Right lobe of liver (tissue), 6 donors: ENCODE measurements at regions not wholly inside any gene's neighbourhood (a gene's known extent, or its start where the extent isn't known, plus 50 kb on each side); places are given as distances from the start of the nearest gene placed in this dataset.

Source experiments
- ATAC-seq, 4 donors: fragments of 200-7000 bp; cut with Tn5 transposase; one replicate each; pipeline ENCODE4 v1.9.1; 2020; ENCODE audit warnings: mild to moderate bottlenecking in 4 of 4, moderate library complexity in 4 of 4
- DNase-seq, 3 donors: peaks; one replicate each; pipeline ENCODE4 v3.0.0-alpha.2; 2020
- H3K27ac ChIP-seq, 3 donors: fragments of 200-600 bp; one replicate each; pipeline ENCODE4 v1.8.0; 2022
- H3K27me3 ChIP-seq, 2 donors: fragments of 200-600 bp; one replicate each; pipeline ENCODE4 v1.8.0; 2022
- H3K36me3 ChIP-seq, 4 donors: fragments of 200-600 bp; sonication (generic) in 1 of 4; one replicate each; pipeline versions ENCODE4 v1.5.1 to v1.8.0; 2017 to 2022; ENCODE audit warnings: control low read depth in 1 of 4
- H3K4me1 ChIP-seq, 4 donors: fragments of 200-600 bp; sonication (generic) in 1 of 4; one replicate each; pipeline versions ENCODE4 v1.5.1 to v1.8.0; 2017 to 2022; ENCODE audit warnings: control low read depth in 1 of 4
- H3K4me3 ChIP-seq, 3 donors: fragments of 200-600 bp; one replicate each; pipeline ENCODE4 v1.8.0; 2022
- H3K9me3 ChIP-seq, 4 donors: fragments of 200-600 bp; sonication (generic) in 1 of 4; one replicate each; pipeline versions ENCODE4 v1.5.1 to v1.8.0; 2017 to 2022; ENCODE audit warnings: control low read depth in 1 of 4
- CTCF ChIP-seq, 4 donors: fragments of 200-600 bp in 3 of 4; fragments of 450-650 bp in 1 of 4; IDR thresholded peaks; one replicate each; pipeline versions ENCODE4 v1.5.1 to v1.8.0; 2016 to 2022; ENCODE audit warnings: antibody characterized with exemption in 4 of 4, mild to moderate bottlenecking in 2 of 4
- POLR2A ChIP-seq: fragments of 450-650 bp; IDR thresholded peaks from one replicate; pipeline ENCODE4 v1.6.1; 2017; ENCODE audit warnings: antibody characterized with exemption, mild to moderate bottlenecking
- WGBS: methylation state at CpG from one replicate; pipeline ENCODE4 v1.1.6; 2018; ENCODE audit warnings: low coverage, low lambda C conversion rate; ENCODE audit not compliant: insufficient coverage; ENCODE audit errors: missing lambda C conversion rate; 5-methylcytosine and 5-hydroxymethylcytosine counted together
- intact Hi-C, 2 donors: fragments of 100-400 bp; cut with DNase I; formaldehyde crosslinking; loops; one replicate each; pipeline versions ENCODE4 v1.11.2 to v1.14.1; 2022
- donor health status: DM: no; HTN: yes; CAD: no.
- donor health status: DM: no; HTN: no; CAD: no.
- donor health status: DM: no; HTN: no; CAD: no.
- donor health status: DM: no; HTN: yes; CAD: no.
- donor health status: DM: no; HTN: yes; CAD: no.

- Histone ChIP-seq H3K36me3 (no peaks in the 10 kb centered on the region), H3K27ac (peak overlapping the region in 1 of 3 donors; percentile 98), H3K4me1 (peaks cover 0 to 28% (median 4%) of the 10 kb centered on the region in 4 donors), H3K9me3 (no peaks in the 10 kb centered on the region), H3K27me3 (no peaks in the 10 kb centered on the region), H3K4me3 (peak overlapping the region in 1 of 3 donors; percentile 75)
- ATAC-seq, result no peak
- 22% methylated on average over 1 of the region's 1 CpG for WGBS
- intact Hi-C loops, result loop anchor here in 1 of 2 donors (10.0 kb wide), 1 partner anchor 1199 kb away; the partner anchor contains the start of gene BCL6
- no peak for DNase-seq
- no peak for TF ChIP-seq POLR2A
- TF ChIP-seq CTCF (IDR thresholded peaks at IDR 0.05), result no peak
These were observed 227.7 kb upstream of the TPRG1 start for GRCh38 chr3:188944108-188944507.

DNA sequence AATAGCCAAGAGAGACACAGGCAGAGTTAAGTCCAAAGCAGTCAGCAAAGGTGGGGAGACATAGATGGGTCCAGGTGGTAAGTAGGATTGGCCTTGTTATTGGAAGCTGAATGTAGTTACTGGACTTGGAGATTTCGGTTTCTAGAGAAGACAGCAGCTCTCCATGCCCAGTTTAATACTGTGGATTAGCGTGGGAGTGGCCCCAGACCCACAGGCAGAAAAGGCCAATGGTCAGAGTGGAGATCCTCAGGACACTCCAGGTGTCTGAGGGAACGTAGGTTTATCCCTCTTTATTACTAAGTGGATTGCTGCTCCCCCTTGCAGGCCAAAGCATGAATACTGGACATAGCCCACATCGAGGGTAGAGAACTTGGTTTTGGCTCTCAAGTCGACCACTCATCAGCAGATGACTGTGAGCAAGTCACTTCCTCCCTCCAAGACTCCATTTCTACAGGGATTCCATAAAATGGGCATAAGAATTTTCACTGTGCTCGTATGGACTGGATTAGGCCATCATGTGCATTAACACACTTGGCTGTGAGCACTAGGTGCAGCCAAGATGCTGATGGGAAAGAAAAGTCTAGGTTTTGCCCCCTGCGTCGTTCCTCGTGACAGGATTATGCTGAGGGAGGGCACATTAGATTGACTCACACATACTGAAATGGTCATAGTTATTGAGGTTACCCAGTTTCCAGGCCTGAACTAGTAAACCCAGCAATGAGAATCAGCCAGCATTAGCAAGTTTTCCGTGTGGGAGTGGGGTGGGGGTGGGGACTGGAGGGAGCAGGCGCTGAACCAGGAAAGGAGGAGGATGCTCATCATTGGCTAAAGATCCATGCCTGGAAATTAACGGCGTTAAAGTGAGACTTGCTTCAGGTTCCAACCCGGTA lies 225.2 kb upstream of the TPRG1 start:
- H3K27me3 ChIP-seq, result no peaks in the 10 kb centered on the region
- peak overlapping the region; percentile 64 to 75 (median 65) for H3K4me3 ChIP-seq
- H3K27ac ChIP-seq, result peak overlapping the region; percentile 72 to 98 (median 97)
- peak in 3 of 4 donors; percentile 0 to 4 (median 2) for ATAC-seq
- TF ChIP-seq CTCF (IDR thresholded peaks at IDR 0.05) (no peak), POLR2A (no peak)
- no peaks in the 10 kb centered on the region for H3K9me3 ChIP-seq
- intact Hi-C loops, result loop anchor here in 1 of 2 donors (10.0 kb wide), 1 partner anchor 1202 kb away; the partner anchor contains the start of gene BCL6
- DNase-seq, result peak in 1 of 3 donors; percentile 29
- H3K4me1 ChIP-seq, result peaks cover 0 to 43% (median 11%) of the 10 kb centered on the region in 4 donors
- 29% methylated on average over 12 of the region's 14 CpGs for WGBS
- no peaks in the 10 kb centered on the region for H3K36me3 ChIP-seq

DNA sequence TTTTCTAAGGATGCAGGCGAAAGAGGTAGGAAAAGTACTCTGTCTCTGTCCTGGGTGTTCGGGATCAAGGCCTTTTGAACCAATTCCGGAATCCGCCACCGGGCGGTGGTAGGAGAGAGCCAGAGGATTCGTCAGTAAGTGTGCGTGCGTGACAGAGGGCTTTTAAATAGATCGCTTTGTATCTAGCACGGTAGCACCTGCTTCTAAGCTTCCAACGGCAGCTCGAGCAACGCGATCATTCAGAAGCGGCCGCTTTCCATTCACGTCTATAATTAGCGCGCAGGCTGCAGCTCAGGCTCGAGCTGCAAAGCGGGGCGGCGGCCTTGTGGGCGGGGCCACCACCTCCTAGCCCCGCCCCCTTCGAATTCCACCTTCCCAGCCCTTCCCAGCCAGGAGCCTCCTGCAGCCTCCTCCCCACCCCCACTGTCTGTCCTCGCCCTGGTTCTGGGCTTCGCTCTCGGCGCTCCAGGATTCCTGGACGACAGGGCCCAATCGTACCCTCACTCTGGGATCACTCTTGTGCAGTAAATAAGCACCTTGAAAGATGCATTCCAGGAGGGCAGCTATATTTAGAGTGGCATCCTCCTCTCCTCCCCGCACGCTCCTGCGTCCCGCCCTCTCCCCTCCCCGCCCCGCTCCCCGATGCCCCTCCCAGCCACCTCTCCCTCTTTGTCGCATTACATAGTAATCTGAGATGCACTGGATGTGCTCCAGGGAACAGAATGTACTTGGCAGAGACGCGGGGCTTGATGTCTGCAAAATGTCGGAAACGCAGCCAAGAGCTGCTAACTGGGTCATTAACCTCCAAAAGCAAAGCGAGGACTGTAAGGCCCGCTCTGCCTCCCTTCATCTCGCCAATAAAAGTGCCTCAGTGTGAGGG lies 224.1 kb upstream of the TPRG1 start:
- H3K9me3 ChIP-seq, result no peaks in the 10 kb centered on the region
- H3K27me3 ChIP-seq, result no peaks in the 10 kb centered on the region
- peaks cover 0 to 49% (median 11%) of the 10 kb centered on the region in 4 donors for H3K4me1 ChIP-seq
- WGBS, result 11% methylated on average over 31 of the region's 48 CpGs
- H3K27ac ChIP-seq, result peak overlapping the region; percentile 78 to 98 (median 97)
- intact Hi-C loops, result loop anchor here in 1 of 2 donors (10.0 kb wide), 1 partner anchor 1203 kb away; the partner anchor contains the start of gene BCL6
- DNase-seq, result peak; percentile 89 to 98 (median 93)
- peak; percentile 72 to 90 (median 78) for ATAC-seq
- H3K36me3 ChIP-seq, result no peaks in the 10 kb centered on the region
- peak overlapping the region; percentile 64 to 75 (median 65) for H3K4me3 ChIP-seq
- TF ChIP-seq CTCF (IDR thresholded peaks at IDR 0.05), result peak; percentile 10 to 44 (median 26)
- TF ChIP-seq POLR2A, result peak; percentile 93

GRCh38 chr3:188948281-188948996 lies 223.3 kb upstream of the TPRG1 start:
- ATAC-seq (peak in 1 of 4 donors; percentile 78), DNase-seq (no peak)
- H3K4me3 ChIP-seq, result peak overlapping the region; percentile 34 to 75 (median 64)
- H3K9me3 ChIP-seq, result no peaks in the 10 kb centered on the region
- peaks cover 0 to 43% (median 11%) of the 10 kb centered on the region in 4 donors for H3K4me1 ChIP-seq
- WGBS, result 13% methylated on average over 8 of the region's 10 CpGs
- TF ChIP-seq POLR2A, result peak; percentile 86
- TF ChIP-seq CTCF (IDR thresholded peaks at IDR 0.05), result no peak
- intact Hi-C loops, result loop anchor here in 1 of 2 donors (10.0 kb wide), 1 partner anchor 1204 kb away; the partner anchor contains the start of gene BCL6
- no peaks in the 10 kb centered on the region for H3K36me3 ChIP-seq
- H3K27me3 ChIP-seq, result no peaks in the 10 kb centered on the region
- H3K27ac ChIP-seq, result peak overlapping the region; percentile 78 to 98 (median 97)
